Epithelial cell of esophagus (primary cell): ENCODE measurements at regions not wholly inside any gene's neighbourhood (a gene's known extent, or its start where the extent isn't known, plus 50 kb on each side); places are given as distances from the start of the nearest gene placed in this dataset.

Experiments
- DNase-seq: peaks from one replicate; pipeline ENCODE4 v3.0.0; 2010; ENCODE audit warnings: low read depth
- H3K4me3 ChIP-seq: 2 replicates; pipeline ENCODE4 v1.5.1; 2011; ENCODE audit warnings: mild to moderate bottlenecking, low read length, control low read depth
- CTCF ChIP-seq: IDR thresholded peaks from 2 replicates; pipeline ENCODE4 v1.5.1; 2011; ENCODE audit warnings: low read depth, mild to moderate bottlenecking, low read length, control low read depth, inconsistent platforms; ENCODE audit not compliant: insufficient read depth; ENCODE audit errors: missing control alignments

- TF ChIP-seq CTCF = no peak
- H3K4me3 ChIP-seq = no peak overlapping the region
- DNase-seq = no peak
These were observed 210.1 kb upstream of the EEA1 start for GRCh38 chr12:93139028-93139665.

- DNase-seq = no peak
- no peak for TF ChIP-seq CTCF
- H3K4me3 ChIP-seq = no peak overlapping the region
These were observed 211.2 kb upstream of the EEA1 start for GRCh38 chr12:93140325-93140724.

- no peak overlapping the region for H3K4me3 ChIP-seq
- TF ChIP-seq CTCF = no peak
- DNase-seq = no peak
These were observed 211.7 kb upstream of the EEA1 start for GRCh38 chr12:93140801-93141200.

GRCh38 chr12:93142881-93143280 is 213.8 kb upstream of the EEA1 start:
- DNase-seq = no peak
- H3K4me3 ChIP-seq = no peak overlapping the region

GRCh38 chr12:93144109-93144508 is 215.0 kb upstream of the EEA1 start:
- peak; percentile 81 for DNase-seq
- H3K4me3 ChIP-seq = no peak overlapping the region
- no peak for TF ChIP-seq CTCF

More at GRCh38 chr12:93142881-93143280, 213.8 kb upstream of the EEA1 start:
- no peak for TF ChIP-seq CTCF

- no peak for TF ChIP-seq CTCF
- peak; percentile 86 for DNase-seq
- no peak overlapping the region for H3K4me3 ChIP-seq
These were observed 216.0 kb upstream of the EEA1 start for GRCh38 chr12:93145086-93145485.

- H3K4me3 ChIP-seq = no peak overlapping the region
- peak; percentile 51 for DNase-seq
- no peak for TF ChIP-seq CTCF
These were observed 217.3 kb upstream of the EEA1 start for GRCh38 chr12:93146263-93146939.
